ENCODE measurements at regions not wholly inside any gene's neighbourhood (a gene's known extent, or its start where the extent isn't known, plus 50 kb on each side); places are given as distances from the start of the nearest gene placed in this dataset.

- DNase-seq (ENCODE audit: low read depth) = no peak
- no peak overlapping the region for H3K4me3 ChIP-seq (ENCODE audit: control insufficient read depth, low read depth, low read length)
- no peak for TF ChIP-seq CTCF (IDR thresholded peaks at IDR 0.05; ENCODE audit: control insufficient read depth, insufficient read depth, low read depth, low read length, missing control alignments)
Measured at GRCh38 chr14:81668626-81669274, 135.1 kb upstream of the SEL1L start.

DNA sequence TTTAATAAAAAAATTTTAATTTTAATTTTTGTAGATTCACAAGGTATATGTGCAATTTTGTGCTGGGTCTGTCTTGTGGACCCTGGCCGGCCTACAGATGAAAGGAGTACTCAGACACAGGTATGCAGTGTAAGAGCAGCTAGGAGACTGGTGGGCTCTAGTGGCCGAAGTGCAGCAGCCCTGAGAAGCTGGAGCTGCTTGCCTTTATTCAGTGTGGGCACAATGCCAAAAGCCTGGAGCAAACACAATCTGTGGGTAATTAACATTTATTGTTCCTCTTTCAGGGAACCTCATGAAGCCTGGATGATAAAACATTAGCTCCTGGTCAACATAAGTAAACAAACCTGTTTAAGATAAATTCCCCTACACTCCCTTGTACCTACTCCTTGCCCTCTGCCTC lies 135.7 kb upstream of the SEL1L start:
- no peak for DNase-seq (ENCODE audit: low read depth)
- no peak for TF ChIP-seq CTCF (IDR thresholded peaks at IDR 0.05; ENCODE audit: control insufficient read depth, insufficient read depth, low read depth, low read length, missing control alignments)
- H3K4me3 ChIP-seq (ENCODE audit: control insufficient read depth, low read depth, low read length) = no peak overlapping the region

GRCh38 chr14:81673930-81674329 lies 140.3 kb upstream of the SEL1L start:
- DNase-seq (ENCODE audit: low read depth) = no peak
- TF ChIP-seq CTCF (IDR thresholded peaks at IDR 0.05; ENCODE audit: control insufficient read depth, insufficient read depth, low read depth, low read length, missing control alignments) = no peak
- no peak overlapping the region for H3K4me3 ChIP-seq (ENCODE audit: control insufficient read depth, low read depth, low read length)

DNA sequence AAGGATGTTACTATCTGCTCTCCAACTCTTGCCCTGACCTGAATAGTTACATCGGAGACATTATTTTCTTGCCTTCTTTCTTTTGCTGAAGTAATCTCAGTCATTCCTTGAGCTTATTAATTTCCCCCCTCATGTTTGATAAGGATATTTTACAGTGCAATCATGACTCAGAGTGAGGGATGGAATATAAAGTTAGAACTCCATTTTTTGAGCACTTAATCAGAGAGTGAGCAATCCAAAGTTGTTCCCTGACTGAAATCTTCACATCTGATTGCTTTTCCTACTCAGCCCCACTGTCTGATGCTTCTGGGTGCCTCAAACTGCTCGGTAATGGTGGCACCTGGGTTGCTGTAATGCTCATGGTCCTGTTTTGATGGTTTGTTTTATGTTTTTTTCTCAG lies 142.7 kb upstream of the SEL1L start:
- H3K4me3 ChIP-seq (ENCODE audit: control insufficient read depth, low read depth, low read length) = no peak overlapping the region
- no peak for TF ChIP-seq CTCF (IDR thresholded peaks at IDR 0.05; ENCODE audit: control insufficient read depth, insufficient read depth, low read depth, low read length, missing control alignments)
- no peak for DNase-seq (ENCODE audit: low read depth)

DNA sequence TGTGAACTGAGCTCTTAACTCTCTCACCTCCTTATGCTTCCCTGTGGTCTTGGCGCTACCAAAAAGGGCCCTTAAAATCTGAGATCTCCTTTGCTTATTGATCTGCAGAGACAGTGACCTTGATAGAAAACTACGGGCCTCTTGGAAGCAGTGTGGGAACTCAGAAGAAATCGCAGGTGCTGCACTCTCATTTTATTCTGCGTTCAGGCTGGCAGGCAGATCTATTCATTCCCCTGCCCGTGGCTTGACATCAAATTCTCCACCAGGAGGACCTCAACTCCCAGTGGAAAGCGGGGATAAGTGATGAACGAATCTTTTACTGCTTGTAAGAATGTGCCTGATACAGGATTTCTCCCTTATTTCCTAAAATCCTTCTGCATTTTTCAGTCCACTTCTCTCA lies 143.2 kb upstream of the SEL1L start:
- DNase-seq (ENCODE audit: low read depth) = no peak
- TF ChIP-seq CTCF (IDR thresholded peaks at IDR 0.05; ENCODE audit: control insufficient read depth, insufficient read depth, low read depth, low read length, missing control alignments) = no peak

DNA sequence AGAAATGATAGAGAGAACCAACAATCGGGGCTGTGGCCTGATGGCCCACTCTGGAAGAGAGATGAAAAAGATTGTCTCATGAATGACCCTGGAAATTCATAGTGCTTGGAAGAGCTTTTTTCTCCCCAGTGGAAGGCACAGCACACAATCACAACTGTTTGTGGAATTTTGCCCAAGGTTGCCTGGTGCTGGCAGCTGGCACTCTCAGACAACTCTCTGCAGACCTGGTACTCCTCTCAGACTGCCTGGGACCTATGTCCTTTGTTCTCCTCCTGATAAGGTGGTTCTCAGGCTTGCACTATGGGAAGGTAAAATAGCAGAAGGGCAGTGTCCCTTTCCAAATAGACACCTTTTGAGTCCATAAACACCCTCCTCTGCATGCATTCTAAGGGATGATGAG lies 144.1 kb upstream of the SEL1L start:
- no peak overlapping the region for H3K4me3 ChIP-seq (ENCODE audit: control insufficient read depth, low read depth, low read length)
- TF ChIP-seq CTCF (IDR thresholded peaks at IDR 0.05; ENCODE audit: control insufficient read depth, insufficient read depth, low read depth, low read length, missing control alignments) = no peak
- DNase-seq (ENCODE audit: low read depth) = no peak

More for the DNA sequence above, 143.2 kb upstream of the SEL1L start:
- H3K4me3 ChIP-seq (ENCODE audit: control insufficient read depth, low read depth, low read length) = no peak overlapping the region

DNA sequence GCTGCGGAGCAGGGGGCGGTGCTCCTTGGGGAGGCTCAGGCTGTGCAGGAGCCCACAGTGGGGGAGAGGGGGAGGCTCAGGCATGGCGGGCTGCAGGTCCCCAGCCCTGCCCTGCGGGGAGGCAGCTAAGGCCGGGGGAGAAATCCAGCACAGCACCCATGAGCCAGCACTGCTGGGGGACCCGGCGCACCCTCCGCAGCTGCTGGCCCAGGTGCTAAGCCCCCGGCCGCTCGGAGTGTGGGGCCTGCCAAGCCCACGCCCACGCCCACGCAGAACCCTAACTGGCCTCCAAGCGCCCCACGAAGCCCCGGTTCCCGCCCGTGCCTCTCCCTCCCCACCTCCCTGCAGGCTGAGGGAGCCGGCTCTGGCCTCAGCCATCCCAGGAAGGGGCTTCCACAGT lies 145.6 kb upstream of the SEL1L start:
- DNase-seq (ENCODE audit: low read depth) = no peak
- TF ChIP-seq CTCF (IDR thresholded peaks at IDR 0.05; ENCODE audit: control insufficient read depth, insufficient read depth, low read depth, low read length, missing control alignments) = no peak

More for the DNA sequence above, 145.6 kb upstream of the SEL1L start:
- H3K4me3 ChIP-seq (ENCODE audit: control insufficient read depth, low read depth, low read length) = no peak overlapping the region
